ENCODE measurements at regions not wholly inside any gene's neighbourhood (a gene's known extent, or its start where the extent isn't known, plus 50 kb on each side); places are given as distances from the start of the nearest gene placed in this dataset.
"Not testable (repeated sequence)": the region's sequence is repeated elsewhere in the genome, so short reads cannot be mapped to it uniquely, and the experiment has no call there.

DNA sequence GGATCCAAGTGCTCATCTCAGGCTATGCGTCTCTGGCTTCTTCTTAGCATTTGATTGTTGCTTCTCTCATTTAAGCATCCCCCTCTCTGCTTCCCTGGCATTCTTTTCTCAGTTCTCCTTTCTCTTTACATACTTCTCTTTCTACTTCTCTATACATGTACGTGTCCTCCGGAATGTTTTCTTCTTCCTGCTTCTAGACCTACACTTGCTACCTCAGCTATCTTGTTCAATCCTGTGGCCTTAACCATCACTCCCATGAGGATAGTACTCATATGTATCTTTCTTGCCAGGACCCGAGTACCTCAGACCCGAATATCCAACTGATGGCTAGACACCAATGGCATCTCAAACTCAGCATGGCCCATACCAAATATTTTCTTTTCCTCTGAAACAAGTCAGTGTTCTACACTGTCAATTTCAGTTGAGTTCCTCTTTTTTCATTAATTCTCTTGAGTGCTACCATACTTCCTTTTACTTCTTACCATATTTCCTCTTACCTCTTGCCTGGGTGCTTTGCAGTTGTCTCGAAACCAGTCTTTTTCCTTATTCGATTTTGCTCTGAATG, 115.1 kb upstream of the SLC38A2 start:
- FAIRE-seq: no peak

DNA sequence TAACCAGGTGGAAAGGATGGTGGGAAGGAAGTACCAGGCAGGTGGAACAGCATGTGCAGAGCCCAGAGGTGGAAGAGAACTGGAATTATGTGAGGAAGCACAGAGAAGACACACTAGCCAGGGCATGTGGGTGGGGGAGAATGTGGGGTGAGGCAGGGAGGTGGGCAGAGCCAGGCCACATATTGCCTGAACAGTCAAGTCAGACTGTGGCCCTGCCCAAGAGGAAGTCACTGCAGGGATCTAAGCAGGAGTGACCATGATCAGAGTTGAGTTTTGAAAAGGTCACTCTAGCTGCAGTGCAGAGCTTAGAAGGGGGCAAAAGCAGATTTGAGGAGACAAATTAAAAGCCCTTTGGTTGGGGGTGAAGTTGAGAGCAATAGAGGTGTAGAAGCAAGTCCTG, 114.0 kb upstream of the SLC38A2 start:
- FAIRE-seq: no peak

DNA sequence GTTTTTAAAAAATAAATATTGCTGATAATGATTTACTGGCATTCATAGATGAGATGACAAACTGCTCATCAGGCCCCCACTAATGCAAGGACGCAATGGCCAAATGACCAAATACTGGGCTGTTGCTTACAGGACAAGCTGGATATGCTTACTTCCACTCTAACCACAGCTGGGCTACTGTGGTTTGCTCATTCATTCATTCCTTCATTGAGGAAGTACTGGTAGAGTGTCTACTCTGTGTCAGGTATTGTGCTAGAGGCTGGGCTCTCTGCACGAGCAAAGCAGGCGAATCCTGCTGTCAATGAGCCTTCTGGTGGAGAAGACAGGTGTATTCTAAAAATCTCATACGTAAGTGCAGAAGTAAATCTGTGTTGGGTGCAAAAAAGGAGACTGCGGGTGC, 113.3 kb upstream of the SLC38A2 start:
- no peak for FAIRE-seq

DNA sequence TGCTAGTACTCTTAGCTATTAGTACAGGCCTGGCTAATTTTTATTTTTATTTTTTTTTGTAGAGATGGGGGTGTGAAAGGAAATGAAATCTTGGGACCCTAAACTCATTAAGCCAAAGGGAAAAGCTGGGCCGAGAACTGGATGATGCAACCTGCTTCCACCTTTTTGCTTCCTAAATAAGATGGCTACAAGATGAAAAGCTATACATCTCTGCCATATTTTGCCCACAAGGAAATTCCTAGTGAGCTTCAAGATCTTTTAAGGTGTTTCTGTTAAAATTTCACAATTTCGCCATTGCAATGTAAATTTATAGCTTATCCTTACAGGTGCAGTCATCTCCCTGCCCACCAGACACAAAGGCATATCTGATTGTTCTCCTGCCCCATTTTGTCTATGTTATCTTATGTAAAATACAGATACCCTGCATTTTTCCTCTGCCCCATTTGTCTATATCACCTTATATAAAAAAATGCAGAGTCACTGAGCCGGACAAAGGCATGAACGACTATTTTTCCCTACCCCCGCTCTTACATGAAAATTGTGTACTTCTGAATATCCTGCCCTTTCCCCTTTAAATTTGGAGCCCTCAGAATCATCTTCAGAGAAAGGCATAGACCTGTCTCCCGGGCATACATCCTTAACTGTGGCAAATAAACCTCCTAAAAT, 112.0 kb upstream of the SLC38A2 start:
- no peak for FAIRE-seq

DNA sequence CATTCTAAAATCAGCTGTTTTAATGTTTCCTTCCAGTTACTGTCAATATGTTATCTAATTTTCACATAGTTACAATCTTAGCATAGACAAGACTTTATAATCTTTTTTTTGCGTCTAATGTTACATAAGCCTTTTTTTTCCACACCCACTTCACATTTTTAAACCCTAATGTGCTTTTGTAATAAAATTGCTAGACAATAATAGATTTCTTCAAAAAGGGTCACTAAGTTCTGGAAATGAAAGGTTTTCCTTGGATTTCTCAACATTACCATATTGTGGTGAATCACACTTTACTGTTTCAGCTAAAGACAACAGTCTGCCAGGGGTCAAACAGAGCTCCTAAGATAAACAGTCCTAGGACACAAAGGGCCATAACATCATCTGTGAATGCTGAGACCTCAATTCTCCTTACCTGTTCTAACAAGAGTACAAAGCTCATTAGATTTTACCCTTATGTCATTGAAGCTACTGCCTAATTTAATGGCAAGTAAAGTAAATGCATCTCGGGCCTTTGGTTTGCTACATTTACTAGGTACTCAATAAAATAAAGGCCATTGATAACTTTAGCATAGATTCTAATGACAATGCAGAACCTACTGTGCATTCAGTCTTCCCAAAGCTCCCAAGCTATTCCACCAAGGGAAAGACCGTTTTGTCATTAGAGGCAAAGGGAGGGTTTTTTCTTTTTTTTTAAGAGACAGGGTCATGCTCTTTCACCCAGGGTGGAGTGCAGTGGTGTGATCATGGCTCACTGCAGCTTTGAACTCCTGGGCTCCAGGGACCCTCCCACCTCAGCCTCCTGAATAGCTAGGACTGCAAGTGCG, 111.2 kb upstream of the SLC38A2 start:
- FAIRE-seq: no peak

DNA sequence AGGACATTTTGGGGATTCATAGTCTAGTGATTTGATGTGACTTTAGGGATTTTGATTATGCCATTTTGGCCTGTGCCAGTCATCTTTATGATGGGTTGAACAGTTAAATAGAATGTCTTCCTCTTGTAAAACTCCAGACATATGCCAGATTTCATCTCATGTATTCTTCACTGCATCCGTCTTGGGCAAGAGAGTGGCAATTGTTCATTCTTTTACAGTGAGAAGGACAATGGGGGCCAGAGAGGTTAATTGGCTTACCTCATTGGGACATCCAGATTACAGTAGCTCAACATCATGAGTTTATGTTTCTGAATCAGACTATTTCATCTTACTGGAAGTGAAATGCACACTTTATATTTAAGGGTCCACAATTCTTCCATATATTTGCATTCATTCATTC, 108.2 kb upstream of the SLC38A2 start:
- FAIRE-seq: no peak

DNA sequence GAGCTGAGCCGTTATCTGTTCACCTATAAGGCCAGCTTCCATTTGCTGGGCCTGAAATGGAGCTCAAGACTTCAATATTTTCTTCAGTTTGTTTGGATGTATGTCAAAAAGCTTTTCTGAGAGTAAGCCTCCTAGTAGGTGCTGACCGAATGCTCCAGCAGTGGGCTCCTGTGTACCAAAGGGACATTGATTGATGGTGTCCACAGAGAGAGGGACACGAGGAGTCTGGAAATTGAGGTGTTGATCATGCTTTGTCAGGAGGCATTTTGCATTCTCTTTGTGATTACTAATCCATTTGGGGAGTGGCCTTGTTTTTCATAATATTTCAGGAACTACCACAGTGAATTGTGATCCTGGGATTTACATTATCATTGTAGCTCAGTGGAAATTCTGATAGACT, 107.7 kb upstream of the SLC38A2 start:
- no peak for FAIRE-seq

DNA sequence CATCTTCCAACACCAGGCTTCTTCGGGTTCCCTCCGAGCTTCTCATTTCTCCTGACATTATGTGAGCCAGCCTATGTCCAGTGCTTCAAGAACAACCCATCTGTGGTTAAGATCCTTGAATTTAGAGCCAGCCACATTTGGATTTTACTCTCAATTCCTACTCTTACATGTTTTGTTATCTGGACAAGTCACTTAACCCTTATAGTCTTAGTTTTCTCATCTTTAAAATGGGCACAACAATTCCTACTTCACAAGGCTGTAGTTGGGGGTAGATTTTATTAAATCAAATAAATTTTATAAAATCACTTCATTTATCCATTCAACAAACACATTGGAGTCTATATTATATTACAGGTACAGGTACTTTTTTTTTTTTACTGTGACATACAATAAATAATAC, 105.5 kb upstream of the SLC38A2 start:
- no peak for FAIRE-seq

DNA sequence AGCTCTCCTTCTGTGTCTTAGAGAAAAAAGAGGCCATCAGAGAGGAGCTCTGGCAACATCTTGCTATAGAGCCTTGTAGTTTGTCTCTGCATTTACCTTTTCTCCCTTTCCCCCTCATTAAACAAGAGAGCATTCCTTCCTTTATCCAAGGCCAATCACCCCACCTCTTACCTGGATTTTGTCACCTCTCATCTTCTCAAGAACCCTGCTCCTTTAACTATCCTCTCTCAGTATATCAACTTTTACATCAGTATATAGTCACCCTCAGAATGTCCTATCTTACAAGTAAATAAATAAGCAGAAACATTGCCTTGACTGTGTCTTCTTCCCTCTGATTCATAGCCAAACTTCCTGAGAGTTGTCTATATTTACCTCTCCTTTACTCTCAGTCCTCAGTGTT, 105.0 kb upstream of the SLC38A2 start:
- FAIRE-seq: no peak

DNA sequence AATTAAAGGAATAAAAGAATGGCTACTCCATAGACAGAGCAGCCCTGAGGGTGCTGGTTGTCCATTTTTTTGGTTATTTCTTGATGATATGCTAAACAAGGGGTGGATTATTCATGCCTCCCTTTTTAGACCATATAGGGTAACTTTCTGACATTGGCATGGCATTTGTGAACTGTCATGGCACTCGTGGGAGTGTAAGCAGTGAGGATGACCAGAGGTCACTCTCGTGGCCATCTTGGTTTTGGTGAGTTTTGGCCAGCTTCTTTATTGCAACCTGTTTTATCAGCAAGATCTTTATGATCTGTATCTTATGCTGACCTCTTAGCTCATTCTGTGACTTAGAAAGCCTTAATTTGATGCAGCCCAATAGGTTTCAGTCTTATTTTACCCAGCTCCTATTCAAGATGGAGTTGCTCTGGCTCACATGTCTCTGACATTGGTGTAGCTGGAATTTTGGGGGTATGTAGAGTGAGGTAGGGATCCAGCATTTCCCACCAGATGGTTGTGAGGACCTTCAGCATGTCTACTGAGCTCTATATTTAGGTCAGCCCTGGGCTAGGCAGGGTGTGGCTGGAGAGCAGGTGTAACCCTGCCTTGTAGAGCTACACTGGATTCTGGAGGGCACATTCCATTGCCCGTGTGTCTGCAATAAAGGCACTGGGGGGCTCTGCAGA, 103.5 kb upstream of the SLC38A2 start:
- no peak for FAIRE-seq

DNA sequence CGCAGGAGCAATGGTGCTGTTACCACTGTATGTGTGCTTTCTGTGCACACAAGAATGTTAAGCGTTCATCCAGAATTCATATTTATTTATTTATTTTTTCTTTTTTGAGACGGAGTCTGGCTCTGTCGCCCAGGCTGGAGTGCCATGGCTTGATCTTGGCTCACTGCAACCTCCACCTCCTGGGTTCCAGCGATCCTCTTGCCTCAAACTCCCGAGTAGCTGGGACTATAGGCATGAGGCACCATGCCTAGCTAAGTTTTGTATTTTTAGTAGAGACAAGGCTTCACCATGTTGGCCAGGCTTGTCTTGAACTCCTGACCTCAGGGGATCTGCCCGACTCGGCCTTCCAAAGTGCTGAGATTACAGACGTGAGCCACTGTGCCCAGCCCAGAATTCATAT, 101.8 kb upstream of the SLC38A2 start:
- not testable (repeated sequence) for FAIRE-seq

DNA sequence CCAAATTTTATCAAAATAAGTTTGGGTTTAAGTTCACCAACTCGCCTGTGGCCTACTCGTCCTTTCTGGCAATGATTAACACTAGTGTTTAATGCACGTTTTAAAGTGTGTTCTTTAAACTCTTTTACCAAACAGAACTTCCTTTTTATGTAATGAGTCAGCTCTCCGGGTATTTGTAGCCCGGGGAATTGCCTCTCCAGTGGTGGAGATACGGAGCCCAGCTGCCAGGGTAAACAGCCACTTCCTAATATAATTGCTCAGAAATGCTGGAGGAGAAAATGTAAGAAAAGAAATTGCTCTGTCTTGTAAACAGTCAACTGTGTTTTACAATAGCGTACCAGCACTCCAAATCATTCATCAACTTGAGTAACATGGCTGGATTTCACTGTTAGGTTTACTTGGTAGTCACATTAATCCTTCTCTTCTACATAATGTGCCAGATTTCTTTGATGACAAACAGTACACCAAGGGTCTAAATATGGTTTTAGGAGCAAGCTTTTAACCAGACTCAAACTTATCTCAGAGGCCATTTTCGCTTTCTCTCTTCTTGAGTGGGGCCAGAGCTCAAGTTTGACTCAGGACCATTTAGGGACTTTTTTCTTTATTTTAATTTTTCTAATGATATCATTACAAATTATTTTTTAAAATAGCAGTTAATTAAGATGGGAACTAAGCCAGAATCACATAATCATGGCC, 101.2 kb upstream of the SLC38A2 start:
- no peak for FAIRE-seq

DNA sequence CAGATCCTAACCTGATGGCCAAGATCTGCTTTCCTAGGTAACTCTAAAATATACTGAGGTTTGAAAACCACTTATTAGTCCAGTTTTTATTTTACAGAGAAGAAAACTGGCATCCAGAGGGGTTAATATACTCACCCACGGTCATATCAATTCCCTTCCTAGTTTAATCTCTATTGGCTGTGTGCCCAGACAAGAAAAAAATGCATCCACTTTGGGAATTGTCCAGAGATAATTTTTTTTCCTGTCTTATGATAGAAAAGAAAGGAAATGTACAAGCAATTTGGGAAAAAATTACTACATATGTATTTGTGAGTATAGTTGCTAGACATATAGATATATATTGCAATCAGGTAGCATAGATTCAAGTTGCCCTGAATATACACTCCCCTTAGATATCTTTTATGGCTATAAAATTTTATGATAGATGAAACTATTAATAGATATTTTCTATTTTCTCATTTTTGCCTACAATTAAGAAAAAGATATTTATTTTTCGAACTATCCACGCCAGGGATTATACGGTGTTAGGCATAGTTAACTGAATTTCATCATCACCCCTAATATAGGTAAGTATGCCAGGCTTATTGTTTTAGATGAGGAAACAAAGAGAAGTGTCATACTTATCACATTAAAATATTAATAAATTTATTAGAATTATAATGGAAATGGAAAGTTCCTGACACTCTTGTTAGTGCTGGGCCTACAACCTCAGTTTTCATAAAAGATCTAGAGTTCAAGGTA, 100.5 kb upstream of the SLC38A2 start:
- peak; percentile 100 for FAIRE-seq

DNA sequence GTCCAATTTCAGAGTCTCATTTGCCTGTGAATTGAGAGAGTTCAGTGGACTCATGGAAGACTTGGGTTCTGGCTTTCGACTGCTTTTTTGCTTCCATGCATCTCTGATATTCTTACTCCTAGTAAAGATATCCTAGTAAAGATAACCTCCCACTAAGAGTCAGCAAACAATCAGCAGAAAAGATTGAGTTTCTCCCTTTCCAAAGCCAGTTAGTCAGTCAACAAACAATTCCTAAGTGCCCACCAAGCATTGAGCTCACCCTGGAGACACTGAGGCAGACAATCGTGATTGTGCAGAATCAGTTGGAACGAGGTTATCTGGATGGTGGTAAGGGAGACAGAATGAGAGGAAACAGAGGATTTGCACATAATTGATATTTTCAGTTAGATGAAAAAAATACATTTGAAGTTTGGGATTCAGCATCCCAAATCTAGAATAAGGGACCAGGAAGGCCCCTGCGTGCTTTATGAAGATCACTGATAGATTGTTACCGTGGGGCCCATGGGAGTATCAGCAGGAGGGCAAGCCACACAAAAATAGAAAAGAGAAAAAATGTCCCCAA, 99.7 kb upstream of the SLC38A2 start:
- no peak for FAIRE-seq

DNA sequence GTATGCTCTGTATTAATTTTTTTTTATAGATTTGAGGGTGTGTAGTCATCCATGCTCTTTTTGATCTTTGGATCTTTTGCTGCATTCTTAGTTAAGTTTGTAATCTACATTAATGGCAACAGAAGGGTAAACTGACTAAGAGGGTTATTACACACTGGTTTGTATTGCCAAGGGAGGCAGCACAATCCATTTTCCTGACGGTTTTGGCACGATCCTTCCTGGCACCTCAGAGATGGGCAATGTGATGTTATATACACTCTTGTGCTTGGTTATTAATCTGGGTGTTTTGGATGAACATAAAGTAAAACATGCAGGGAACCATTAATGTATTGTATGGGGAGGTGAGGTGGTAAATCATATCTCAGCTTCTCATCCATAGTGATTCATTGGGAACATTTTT, 98.8 kb upstream of the SLC38A2 start:
- no peak for FAIRE-seq

DNA sequence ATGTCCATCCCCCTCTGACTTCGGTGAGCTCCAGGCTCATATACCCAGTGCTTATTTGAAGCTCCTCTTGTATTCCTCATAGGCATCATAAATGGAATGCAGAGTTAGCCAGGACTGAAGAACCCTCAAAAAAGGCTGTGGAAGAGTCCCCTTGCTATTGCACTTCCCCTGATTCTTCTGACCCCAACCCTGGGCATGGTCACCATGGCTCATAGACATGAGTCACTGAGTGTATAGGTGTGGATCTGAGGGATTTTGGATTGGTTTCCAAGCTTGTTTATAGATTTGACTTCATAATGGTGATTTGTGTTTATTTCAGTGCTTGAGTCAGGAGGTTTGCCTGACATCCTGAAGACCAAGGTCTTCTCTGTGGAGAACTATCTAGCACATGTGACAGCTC, 98.4 kb upstream of the SLC38A2 start:
- FAIRE-seq: no peak

DNA sequence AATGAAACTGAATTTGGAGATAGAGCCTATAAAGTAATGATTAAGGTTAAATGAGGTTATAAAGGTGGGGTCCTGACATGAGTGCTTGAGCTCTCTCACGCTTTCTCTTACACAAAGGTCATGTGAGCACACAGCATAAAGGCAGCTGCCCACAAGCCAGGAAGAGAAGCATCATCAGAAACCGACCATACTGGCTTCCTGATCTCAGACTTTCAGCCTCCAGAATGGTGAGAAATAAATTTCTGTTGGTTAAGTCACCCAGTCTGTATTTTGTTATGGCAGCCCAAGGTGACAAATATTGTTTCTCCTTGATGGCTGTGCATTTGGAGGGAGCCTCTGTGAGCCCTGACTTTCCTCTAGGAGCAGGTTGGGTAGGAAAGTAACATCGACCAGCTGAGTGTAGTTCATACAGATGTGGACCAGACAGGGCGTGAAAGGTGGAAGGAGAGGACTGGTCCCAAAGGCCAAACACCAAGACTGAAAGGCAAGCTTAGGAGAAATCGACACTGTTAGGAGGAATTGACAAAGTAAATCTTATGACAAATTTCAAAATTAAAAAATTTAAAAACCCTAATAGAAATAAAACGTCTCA, 97.6 kb upstream of the SLC38A2 start:
- FAIRE-seq: no peak

DNA sequence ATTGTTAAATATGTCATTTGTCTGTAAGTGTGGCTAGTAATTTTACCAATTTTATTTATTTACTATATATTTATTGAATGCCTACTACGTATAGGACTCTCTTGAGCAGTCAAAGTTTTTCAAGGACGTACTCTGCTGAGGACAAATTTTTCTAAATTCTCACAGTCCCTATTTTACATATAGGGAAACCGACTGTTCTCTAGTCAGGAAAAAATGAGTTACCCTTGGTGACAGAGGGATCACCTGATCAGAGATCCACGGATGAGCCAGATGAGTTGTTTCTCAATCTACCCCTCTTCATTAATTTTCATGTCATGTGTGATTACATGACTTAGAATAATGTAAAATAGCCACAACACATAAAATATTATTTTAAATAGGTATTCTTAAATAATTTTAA, 96.2 kb upstream of the SLC38A2 start:
- FAIRE-seq: no peak

DNA sequence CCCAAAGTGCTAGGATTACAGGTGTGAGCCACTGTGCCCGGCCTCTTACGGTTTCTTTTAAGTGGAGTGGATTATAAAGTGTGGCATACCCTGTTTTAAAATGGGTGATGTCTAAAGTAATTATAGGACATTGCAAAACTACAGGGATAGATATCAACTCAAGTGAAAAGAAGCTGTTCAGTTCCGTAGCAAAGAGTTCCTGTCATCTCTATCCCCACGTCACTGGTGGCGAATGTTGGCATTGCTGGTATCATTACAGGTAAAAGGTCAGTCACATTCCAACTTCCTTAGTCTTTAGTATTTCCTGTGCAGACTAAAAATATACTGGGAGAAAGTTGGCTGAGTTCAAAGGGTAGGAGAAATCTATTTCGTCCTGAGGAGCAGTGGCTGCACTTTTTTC, 95.6 kb upstream of the SLC38A2 start:
- peak; percentile 88 for FAIRE-seq

DNA sequence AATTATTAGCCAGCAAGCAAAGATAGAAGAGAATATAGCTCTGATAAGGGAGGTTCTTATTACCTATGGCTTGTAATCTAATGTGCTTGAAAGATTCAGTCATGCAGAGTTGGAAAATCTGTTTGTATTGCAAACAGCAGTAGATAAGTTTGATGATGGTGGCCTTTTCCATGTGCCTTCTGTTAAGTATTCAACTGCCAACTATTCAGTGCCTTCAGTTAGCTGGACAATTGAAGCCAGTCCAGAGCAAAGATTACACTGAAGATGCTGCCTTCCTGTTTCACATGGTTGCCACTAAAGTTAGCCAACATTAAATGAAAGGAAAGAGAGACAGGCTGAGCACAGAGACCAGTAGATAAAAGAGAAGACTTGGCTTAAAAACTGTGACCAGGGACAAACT, 92.7 kb upstream of the SLC38A2 start:
- peak; percentile 63 for FAIRE-seq

DNA sequence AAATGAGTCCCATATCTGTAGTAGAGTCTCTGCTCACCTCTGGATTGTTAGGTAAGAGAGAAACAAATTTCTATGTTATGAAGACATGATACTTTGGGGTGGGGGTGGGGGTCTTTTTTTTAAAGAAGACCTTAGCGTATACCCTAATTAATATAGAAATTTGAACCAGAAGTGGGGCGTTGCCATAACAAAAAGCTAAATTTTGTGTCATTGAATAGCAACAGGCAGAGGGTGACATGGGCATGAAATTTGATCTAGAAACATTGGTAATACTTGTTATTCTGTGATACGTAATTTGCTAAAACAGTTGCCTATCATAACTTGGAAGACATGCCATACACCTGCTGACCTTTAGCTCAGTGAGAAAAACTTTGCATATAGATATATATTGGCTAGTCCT, 92.3 kb upstream of the SLC38A2 start:
- FAIRE-seq: no peak
